Stomach (tissue), 8 donors: ENCODE measurements at regions not wholly inside any gene's neighbourhood (a gene's known extent, or its start where the extent isn't known, plus 50 kb on each side); places are given as distances from the start of the nearest gene placed in this dataset.

ENCODE experiments used
- DNase-seq, 2 donors: peaks; one replicate each; pipeline versions ENCODE4 v3.0.0 to v3.0.0-alpha.2; 2013 to 2019
- H3K27ac ChIP-seq, 5 donors: fragments of 200-600 bp in 4 of 5; sonication (generic) in 4 of 5; one replicate each; pipeline ENCODE4 v1.5.1; 2013 to 2019; ENCODE audit warnings: mild to moderate bottlenecking in 1 of 5, moderate library complexity in 1 of 5
- H3K27me3 ChIP-seq, 3 donors: fragments of 200-600 bp; sonication (generic); one replicate each; pipeline ENCODE4 v1.5.1; 2017 to 2019; ENCODE audit warnings: mixed run types in 1 of 3
- H3K36me3 ChIP-seq, 4 donors: fragments of 200-600 bp; sonication (generic); 1 replicate in 3 of 4; 2 replicates in 1 of 4; pipeline ENCODE4 v1.5.1; 2016 to 2019
- H3K4me1 ChIP-seq, 4 donors: fragments of 200-600 bp; sonication (generic); one replicate each; pipeline ENCODE4 v1.5.1; 2016 to 2019
- H3K4me3 ChIP-seq, 4 donors: fragments of 200-600 bp; sonication (generic) in 3 of 4; one replicate each; pipeline ENCODE4 v1.5.1; 2016 to 2019; ENCODE audit warnings: mild to moderate bottlenecking in 1 of 4
- H3K9me3 ChIP-seq, 4 donors: fragments of 200-600 bp; sonication (generic); one replicate each; pipeline ENCODE4 v1.5.1; 2016 to 2019
- EP300 ChIP-seq: sonication (generic); formaldehyde crosslinking; IDR thresholded peaks from one replicate; pipeline ENCODE4 v1.6.1; 2017; ENCODE audit warnings: antibody characterized with exemption
- POLR2A ChIP-seq, 4 donors: fragments of 450-650 bp; IDR thresholded peaks; one replicate each; pipeline ENCODE4 v1.6.1; 2016; ENCODE audit warnings: antibody characterized with exemption in 4 of 4, control low read depth in 2 of 4, mild to moderate bottlenecking in 1 of 4, moderate library complexity in 1 of 4
- POLR2AphosphoS5 ChIP-seq, 3 donors: sonication (generic); formaldehyde crosslinking; IDR thresholded peaks; one replicate each; pipeline ENCODE4 v1.6.1; 2016; ENCODE audit warnings: antibody characterized with exemption in 3 of 3
- WGBS, 5 donors: extraction: QIAGEN DNeasy Blood & Tissue Kit in 3 of 5; methylation state at CpG; one replicate each; pipeline versions ENCODE4 v1.1.5 to v1.1.7; 2013 to 2018; 5-methylcytosine and 5-hydroxymethylcytosine counted together
- intact Hi-C: fragments of 100-400 bp; cut with DNase I; formaldehyde crosslinking; loops from one replicate; pipeline ENCODE4 v1.15.1; 2023; ENCODE audit warnings: low total_unique reads
- TF ChIP-seq, protein P1 (sequence below), 7 experiments: fragments of 450-650 bp in 4 of 7; fragments of 200-600 bp in 3 of 7; sonication (generic) in 3 of 7; IDR thresholded peaks; one replicate each; pipeline ENCODE4 v1.5.1; 2016 to 2019; ENCODE audit warnings: antibody characterized with exemption in 7 of 7, control low read depth in 2 of 7, mild to moderate bottlenecking in 1 of 7
- donor health status: healthy with polysubstance abuse.
- donor health status: Bipolar disorder and iron deficiency.
- donor health status: healthy.

DNA sequence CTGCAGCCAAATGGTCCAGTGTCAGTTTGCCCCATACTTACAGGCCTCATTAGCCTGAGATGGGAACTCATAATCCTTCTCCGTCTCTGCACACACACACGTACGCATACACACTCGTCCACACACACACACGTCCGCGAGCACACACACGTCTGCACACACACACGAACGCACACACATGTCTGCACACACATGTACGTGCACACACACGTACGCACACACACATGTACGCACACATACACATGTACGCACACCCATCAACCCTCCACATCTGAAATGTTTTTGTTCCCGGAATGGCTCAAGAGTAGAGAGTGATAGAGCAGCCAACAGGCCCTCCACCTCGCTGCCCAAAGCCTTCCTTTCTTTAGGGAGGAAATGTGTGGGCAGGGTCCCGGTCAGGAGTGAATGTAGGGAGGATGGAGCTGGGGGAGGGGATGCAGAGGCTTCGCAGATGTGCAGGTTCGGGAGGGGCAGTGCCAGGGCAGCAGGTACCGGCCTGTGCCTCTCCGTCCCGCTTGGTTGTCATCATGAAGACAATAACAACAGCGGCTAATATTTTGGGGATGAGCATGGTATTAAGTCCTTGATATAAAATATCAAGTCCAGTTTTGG lies 52.7 kb downstream of the PTGR3 start:
- Histone ChIP-seq H3K9me3 (peaks cover 0 to 17% (median 7%) of the 10 kb centered on the region in 4 donors), H3K4me1 (peaks cover 0 to 15% (median 6%) of the 10 kb centered on the region in 4 donors), H3K4me3 (no peak overlapping the region), H3K36me3 (no peaks in the 10 kb centered on the region), H3K27me3 (peaks cover 0 to 5% (median 0%) of the 10 kb centered on the region in 3 donors), H3K27ac (no peak overlapping the region)
- TF ChIP-seq, protein P1, sequence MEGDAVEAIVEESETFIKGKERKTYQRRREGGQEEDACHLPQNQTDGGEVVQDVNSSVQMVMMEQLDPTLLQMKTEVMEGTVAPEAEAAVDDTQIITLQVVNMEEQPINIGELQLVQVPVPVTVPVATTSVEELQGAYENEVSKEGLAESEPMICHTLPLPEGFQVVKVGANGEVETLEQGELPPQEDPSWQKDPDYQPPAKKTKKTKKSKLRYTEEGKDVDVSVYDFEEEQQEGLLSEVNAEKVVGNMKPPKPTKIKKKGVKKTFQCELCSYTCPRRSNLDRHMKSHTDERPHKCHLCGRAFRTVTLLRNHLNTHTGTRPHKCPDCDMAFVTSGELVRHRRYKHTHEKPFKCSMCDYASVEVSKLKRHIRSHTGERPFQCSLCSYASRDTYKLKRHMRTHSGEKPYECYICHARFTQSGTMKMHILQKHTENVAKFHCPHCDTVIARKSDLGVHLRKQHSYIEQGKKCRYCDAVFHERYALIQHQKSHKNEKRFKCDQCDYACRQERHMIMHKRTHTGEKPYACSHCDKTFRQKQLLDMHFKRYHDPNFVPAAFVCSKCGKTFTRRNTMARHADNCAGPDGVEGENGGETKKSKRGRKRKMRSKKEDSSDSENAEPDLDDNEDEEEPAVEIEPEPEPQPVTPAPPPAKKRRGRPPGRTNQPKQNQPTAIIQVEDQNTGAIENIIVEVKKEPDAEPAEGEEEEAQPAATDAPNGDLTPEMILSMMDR (IDR thresholded peaks at IDR 0.05) = no peak
- TF ChIP-seq POLR2A (IDR thresholded peaks at IDR 0.05) = no peak
- no peak for TF ChIP-seq EP300
- no peak for TF ChIP-seq POLR2AphosphoS5 (IDR thresholded peaks at IDR 0.05)
- intact Hi-C loops = no loop called here
- DNase-seq = no peak
- WGBS, 5 donors = 93 to 96% (median 94%) methylated on average over 24 of the region's 24 CpGs

DNA sequence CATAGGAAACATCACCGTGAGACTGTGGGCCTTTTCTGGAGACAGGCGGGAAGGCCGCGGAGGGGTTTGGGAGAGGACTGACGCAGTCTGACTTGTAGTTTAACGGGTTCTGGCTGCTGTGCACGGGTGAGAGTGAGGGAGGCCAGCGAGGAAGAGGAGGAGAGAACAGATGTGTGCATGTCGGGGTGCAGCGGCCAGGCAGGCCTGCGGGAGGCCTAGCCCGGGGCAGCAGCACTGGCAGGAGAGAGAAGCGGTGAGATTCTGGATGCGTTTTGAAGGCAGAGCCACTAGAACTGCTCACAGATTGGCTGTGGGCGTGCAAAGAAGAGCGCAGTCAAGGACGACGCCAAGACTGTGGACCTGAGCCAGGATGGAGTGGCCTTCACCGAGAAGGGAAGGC lies 53.9 kb downstream of the PTGR3 start:
- Histone ChIP-seq H3K4me3 (no peak overlapping the region), H3K4me1 (peaks cover 0 to 2% (median under 1%) of the 10 kb centered on the region in 4 donors), H3K9me3 (peaks cover 0 to 21% (median 8%) of the 10 kb centered on the region in 4 donors), H3K36me3 (no peaks in the 10 kb centered on the region), H3K27ac (no peak overlapping the region), H3K27me3 (no peaks in the 10 kb centered on the region)
- 94 to 97% (median 95%) methylated on average over 19 of the region's 19 CpGs for WGBS, 5 donors
- DNase-seq = no peak
- TF ChIP-seq EP300 (no peak), POLR2AphosphoS5 (IDR thresholded peaks at IDR 0.05) (no peak), POLR2A (IDR thresholded peaks at IDR 0.05) (no peak)
- TF ChIP-seq, protein P1 (IDR thresholded peaks at IDR 0.05) = no peak
- intact Hi-C loops = no loop called here

- intact Hi-C loops = no loop called here
- no peak overlapping the region for H3K4me3 ChIP-seq
- H3K4me1 ChIP-seq = no peaks in the 10 kb centered on the region
- TF ChIP-seq POLR2AphosphoS5 (IDR thresholded peaks at IDR 0.05) (no peak), POLR2A (IDR thresholded peaks at IDR 0.05) (no peak), EP300 (no peak)
- TF ChIP-seq, protein P1 (IDR thresholded peaks at IDR 0.05) = no peak
- H3K36me3 ChIP-seq = no peaks in the 10 kb centered on the region
- H3K27me3 ChIP-seq = no peaks in the 10 kb centered on the region
- H3K9me3 ChIP-seq = peaks cover 0 to 21% (median 8%) of the 10 kb centered on the region in 4 donors
- H3K27ac ChIP-seq = no peak overlapping the region
- DNase-seq = no peak
- 92 to 99% (median 96%) methylated on average over 6 of the region's 6 CpGs for WGBS, 5 donors
These were observed 54.7 kb downstream of the PTGR3 start for GRCh38 chr18:75154259-75154658.

- H3K27me3 ChIP-seq = no peaks in the 10 kb centered on the region
- H3K27ac ChIP-seq = no peak overlapping the region
- peaks cover 0 to 17% (median 11%) of the 10 kb centered on the region in 4 donors for H3K9me3 ChIP-seq
- 90 to 100% (median 93%) methylated on average over 2 of the region's 2 CpGs for WGBS, 5 donors
- H3K4me3 ChIP-seq = no peak overlapping the region
- no peak for DNase-seq
- no peaks in the 10 kb centered on the region for H3K36me3 ChIP-seq
- H3K4me1 ChIP-seq = no peaks in the 10 kb centered on the region
- TF ChIP-seq POLR2A (IDR thresholded peaks at IDR 0.05) = no peak
- TF ChIP-seq, protein P1 (IDR thresholded peaks at IDR 0.05) = no peak
- no peak for TF ChIP-seq EP300
- TF ChIP-seq POLR2AphosphoS5 (IDR thresholded peaks at IDR 0.05) = no peak
- intact Hi-C loops = no loop called here
These were observed 65.1 kb downstream of the PTGR3 start for GRCh38 chr18:75143851-75144250.
